H1 (cell line): ENCODE measurements at regions not wholly inside any gene's neighbourhood (a gene's known extent, or its start where the extent isn't known, plus 50 kb on each side); places are given as distances from the start of the nearest gene placed in this dataset.
A peak's percentile ranks its signal among the peaks of the same experiment; 100 is the strongest.

Experiments used
- ATF3 ChIP-seq: IDR thresholded peaks from 2 replicates; pipeline ENCODE4 v1.6.1; 2011; ENCODE audit warnings: low read depth, mild to moderate bottlenecking, low read length; ENCODE audit not compliant: insufficient read depth
- CBX5 ChIP-seq: fragments of 300-800, 300-1000 bp; sonication (generic); IDR thresholded peaks from 2 replicates; pipeline ENCODE4 v1.7.1; 2016; ENCODE audit warnings: antibody characterized with exemption, low read length, low read depth
- CHD1 ChIP-seq: IDR thresholded peaks from 2 replicates; pipeline ENCODE4 v1.6.1; 2012; ENCODE audit warnings: low read depth, low read length, improper control_type of control experiment
- CHD2 ChIP-seq: IDR thresholded peaks from 2 replicates; pipeline ENCODE4 v1.6.1; 2012; ENCODE audit warnings: low read length, improper control_type of control experiment
- CTBP2 ChIP-seq: IDR thresholded peaks from 2 replicates; pipeline ENCODE4 v1.7.0; 2011; ENCODE audit warnings: borderline replicate concordance, mild to moderate bottlenecking, moderate library complexity, mixed read lengths, low read length; ENCODE audit not compliant: insufficient read depth, insufficient read length
- CTCF ChIP-seq, 3 experiments: IDR thresholded peaks; 1 replicate in 2 of 3; 2 replicates in 1 of 3; pipeline versions ENCODE4 v1.5.1 to v1.6.1; 2011; ENCODE audit warnings: low read length in 3 of 3, mild to moderate bottlenecking in 3 of 3, inconsistent platforms in 2 of 3, low read depth in 1 of 3, moderate library complexity in 1 of 3; ENCODE audit not compliant: insufficient read depth in 1 of 3; ENCODE audit errors: control extremely low read depth in 1 of 3
- E2F6 ChIP-seq: IDR thresholded peaks from 2 replicates; pipeline ENCODE4 v1.6.1; 2012; ENCODE audit warnings: inconsistent platforms
- EP300 ChIP-seq, 2 experiments: IDR thresholded peaks; 1 replicate in 1 of 2; 2 replicates in 1 of 2; pipeline ENCODE4 v1.6.1; 2011 to 2012; ENCODE audit warnings: low read depth in 2 of 2, low read length in 2 of 2, mild to moderate bottlenecking in 2 of 2, borderline replicate concordance in 1 of 2, inconsistent platforms in 1 of 2, moderate library complexity in 1 of 2
- GABPA ChIP-seq: IDR thresholded peaks from 2 replicates; pipeline ENCODE4 v1.6.1; 2011; ENCODE audit warnings: mild to moderate bottlenecking, low read length, moderate library complexity, borderline replicate concordance; ENCODE audit not compliant: insufficient read depth
- HDAC2 ChIP-seq, 2 experiments: fragments of 300-600 bp in 1 of 2; sonication (generic) in 1 of 2; IDR thresholded peaks; 2 replicates each; pipeline ENCODE4 v1.6.1; 2011 to 2012; ENCODE audit warnings: low read depth in 2 of 2, low read length in 2 of 2, mild to moderate bottlenecking in 2 of 2, moderate library complexity in 2 of 2, borderline replicate concordance in 1 of 2, inconsistent platforms in 1 of 2
- PHF8 ChIP-seq: fragments of 200-600 bp; sonication (generic); conservative IDR thresholded peaks from 2 replicates; pipeline ENCODE4 v1.7.1; 2012; ENCODE audit warnings: low read depth, mild to moderate bottlenecking, inconsistent platforms, low read length, moderate library complexity
- POLR2AphosphoS5 ChIP-seq: IDR thresholded peaks from 2 replicates; pipeline ENCODE4 v1.6.1; 2011; ENCODE audit warnings: low read depth, low read length
- POU5F1 ChIP-seq: IDR thresholded peaks from 2 replicates; pipeline ENCODE4 v1.6.1; 2011; ENCODE audit warnings: low read depth, mild to moderate bottlenecking, low read length, moderate library complexity
- SAP30 ChIP-seq: fragments of 300-600 bp; sonication (generic); IDR thresholded peaks from 2 replicates; pipeline ENCODE4 v1.7.1; 2012; ENCODE audit warnings: low read length, moderate library complexity, mild to moderate bottlenecking, inconsistent platforms; ENCODE audit not compliant: insufficient read depth, insufficient replicate concordance
- SP1 ChIP-seq: IDR thresholded peaks from 2 replicates; pipeline ENCODE4 v1.6.1; 2011; ENCODE audit warnings: low read depth, low read length
- TCF12 ChIP-seq: IDR thresholded peaks from 2 replicates; pipeline ENCODE4 v1.6.1; 2011; ENCODE audit warnings: low read depth, mild to moderate bottlenecking, low read length
- USF2 ChIP-seq: IDR thresholded peaks from 2 replicates; pipeline ENCODE4 v1.6.1; 2011; ENCODE audit warnings: low read length, improper control_type of control experiment
- ZNF274 ChIP-seq: IDR thresholded peaks from 2 replicates; pipeline ENCODE4 v1.7.0; 2012; ENCODE audit warnings: low read length, borderline replicate concordance; ENCODE audit errors: extremely low read depth

GRCh38 chr5:88140856-88141752 is 127.5 kb downstream of the TMEM161B start (continued):
- no peak for TF ChIP-seq GABPA
- peak; percentile 55 to 77 (median 64) for TF ChIP-seq CTCF (IDR thresholded peaks at IDR 0.05; ENCODE audit: control extremely low read depth in 1 of 3, insufficient read depth in 1 of 3, low read depth in 1 of 3, low read length in 3 of 3)
- no peak for TF ChIP-seq HDAC2 (IDR thresholded peaks at IDR 0.05; ENCODE audit: borderline replicate concordance in 1 of 2, low read depth in 2 of 2, low read length in 2 of 2)
- TF ChIP-seq TCF12, result no peak
- TF ChIP-seq EP300 (IDR thresholded peaks at IDR 0.05; ENCODE audit: borderline replicate concordance in 1 of 2, low read depth in 2 of 2, low read length in 2 of 2), result no peak
- no peak for TF ChIP-seq ATF3
- no peak for TF ChIP-seq CTBP2
- TF ChIP-seq CHD1, result no peak
- TF ChIP-seq CHD2, result no peak
- TF ChIP-seq USF2, result no peak
- no peak for TF ChIP-seq SAP30
- TF ChIP-seq POLR2AphosphoS5, result no peak
- TF ChIP-seq ZNF274, result no peak
- TF ChIP-seq SP1, result peak; percentile 28; the same call in 1 of the 2 replicates
- TF ChIP-seq PHF8, result no peak
- TF ChIP-seq CBX5, result no peak
- TF ChIP-seq E2F6, result peak; percentile 52
- no peak for TF ChIP-seq POU5F1
